Germinal center (tissue), 1 donor: ENCODE measurements at regions not wholly inside any gene's neighbourhood (a gene's known extent, or its start where the extent isn't known, plus 50 kb on each side); places are given as distances from the start of the nearest gene placed in this dataset.
A peak's percentile ranks its signal among the peaks of the same experiment; 100 is the strongest.

Source experiments
- DNase-seq: peaks from one replicate; pipeline ENCODE4 v3.0.0; 2012; ENCODE audit warnings: mixed read lengths, low spot score

GRCh38 chr9:93829271-93830011, 125.7 kb downstream of the BARX1 start:
- DNase-seq, result no peak

GRCh38 chr9:93828331-93829097, 126.6 kb downstream of the BARX1 start:
- DNase-seq, result no peak

DNA sequence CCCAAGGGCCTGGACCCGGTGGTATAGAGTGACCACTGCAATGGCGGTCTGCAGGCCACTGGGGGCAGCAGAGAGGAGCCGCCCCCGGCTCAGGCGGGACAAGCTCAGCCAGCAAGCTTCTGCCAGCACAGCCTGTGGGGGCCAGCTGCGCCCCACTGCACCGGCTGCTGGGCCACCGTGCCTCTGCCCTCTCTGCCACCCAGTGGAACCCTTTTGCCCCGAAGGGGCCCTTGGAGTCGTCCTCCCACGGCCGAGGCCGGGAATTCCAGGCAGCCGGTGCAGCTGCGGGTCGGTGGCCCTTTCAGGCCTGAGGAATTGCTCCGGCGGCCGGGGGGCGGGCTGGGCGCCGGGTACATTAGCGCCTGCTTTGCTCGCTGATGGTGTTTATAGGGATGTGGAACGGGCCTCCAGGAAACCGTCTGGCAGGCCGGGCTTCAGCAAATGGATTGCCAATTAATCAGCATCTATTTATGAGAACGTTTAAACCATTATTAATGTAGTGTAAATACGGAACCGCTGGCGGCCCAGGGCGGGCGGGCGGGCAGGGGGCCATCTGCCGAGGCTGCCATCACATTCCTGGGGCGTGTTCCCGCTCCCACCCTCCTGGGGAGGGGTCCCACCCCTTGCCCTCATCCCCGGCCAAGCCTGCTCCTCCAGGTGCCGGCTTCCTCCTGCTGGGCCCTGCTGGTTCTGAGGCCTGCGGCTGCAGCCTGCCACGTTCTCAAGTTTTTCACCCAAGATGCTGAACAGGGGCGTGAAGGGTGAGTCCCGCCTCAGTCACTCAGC, 127.4 kb downstream of the BARX1 start:
- DNase-seq, result peak; percentile 57

DNA sequence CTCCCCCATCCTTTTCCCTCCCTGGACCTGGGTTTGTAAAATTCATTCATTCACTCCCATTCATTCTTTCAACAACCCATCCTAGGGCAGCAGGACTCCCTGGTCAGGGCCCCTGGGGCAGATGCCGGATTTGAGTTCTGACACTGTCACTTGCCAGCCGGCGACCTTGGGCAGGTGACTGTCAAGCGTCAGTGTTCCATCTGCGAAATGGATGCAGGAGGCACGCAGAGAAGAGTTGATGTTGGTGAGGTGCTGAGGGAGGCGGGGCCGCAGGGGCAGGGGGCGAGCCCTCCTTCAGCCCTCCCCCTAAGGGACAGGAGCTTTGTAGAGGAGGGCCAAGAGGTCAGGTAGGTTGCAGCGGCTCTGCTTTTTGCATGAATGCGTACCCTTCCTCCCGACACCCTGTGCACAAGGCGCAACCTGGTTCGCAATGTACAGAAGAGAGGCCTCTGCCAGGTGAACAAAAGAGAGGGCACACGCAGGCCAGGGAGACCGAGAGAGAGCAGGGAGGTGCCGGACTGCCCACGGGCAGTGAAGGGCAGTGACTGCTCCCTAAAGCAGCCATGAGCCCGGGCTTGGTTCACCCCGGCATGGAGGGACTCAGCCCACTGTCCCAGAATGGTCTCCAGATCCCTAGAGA, 128.1 kb downstream of the BARX1 start:
- DNase-seq, result no peak

GRCh38 chr9:93826209-93826608, 128.9 kb downstream of the BARX1 start:
- peak; percentile 36 for DNase-seq

GRCh38 chr9:93825348-93826115, 129.6 kb downstream of the BARX1 start:
- peak; percentile 1 for DNase-seq

- peak; percentile 0 for DNase-seq
Observed at GRCh38 chr9:93824386-93825294, 130.5 kb downstream of the BARX1 start.

DNA sequence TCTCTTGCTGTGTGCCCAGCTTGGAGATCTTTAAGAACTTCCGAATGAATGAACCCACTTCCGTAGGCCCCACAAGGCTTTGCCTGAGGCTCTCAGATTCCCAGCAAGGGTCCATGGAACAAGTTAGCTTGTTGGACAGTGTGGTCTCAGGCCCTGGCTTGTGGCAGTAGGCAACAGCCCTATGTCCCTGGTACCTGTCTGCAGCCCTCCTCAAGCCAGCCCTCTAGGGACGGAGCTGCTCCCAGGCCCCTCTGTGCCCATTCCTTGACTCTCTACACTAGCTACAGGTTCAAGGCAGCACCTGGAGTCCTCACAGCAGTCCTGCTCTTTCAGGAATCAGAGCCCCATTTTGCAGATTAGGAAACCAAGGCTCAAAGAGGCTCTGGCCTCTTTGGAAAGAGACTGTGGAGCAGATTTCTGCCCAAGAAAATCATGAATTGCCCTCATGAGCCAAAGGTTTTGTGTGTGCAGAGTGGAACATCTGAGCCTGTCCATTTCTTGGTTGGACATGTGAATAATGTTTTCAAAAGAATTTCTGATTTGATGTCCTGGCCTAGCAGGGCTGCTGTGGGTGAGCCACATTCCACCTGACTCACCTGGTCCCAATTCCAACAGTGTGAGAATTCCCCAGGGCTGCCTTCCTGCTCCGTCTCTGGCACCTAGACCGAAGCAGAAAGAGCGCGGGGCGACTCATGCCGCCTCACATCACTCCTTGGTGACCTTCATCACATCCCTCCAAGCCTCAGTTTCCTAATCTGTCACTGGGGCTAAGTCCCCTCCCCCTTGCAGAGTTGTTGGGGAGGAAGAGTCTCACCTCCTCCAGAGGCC, 131.7 kb downstream of the BARX1 start:
- no peak for DNase-seq

GRCh38 chr9:93822229-93822628, 132.9 kb downstream of the BARX1 start:
- DNase-seq, result no peak

DNA sequence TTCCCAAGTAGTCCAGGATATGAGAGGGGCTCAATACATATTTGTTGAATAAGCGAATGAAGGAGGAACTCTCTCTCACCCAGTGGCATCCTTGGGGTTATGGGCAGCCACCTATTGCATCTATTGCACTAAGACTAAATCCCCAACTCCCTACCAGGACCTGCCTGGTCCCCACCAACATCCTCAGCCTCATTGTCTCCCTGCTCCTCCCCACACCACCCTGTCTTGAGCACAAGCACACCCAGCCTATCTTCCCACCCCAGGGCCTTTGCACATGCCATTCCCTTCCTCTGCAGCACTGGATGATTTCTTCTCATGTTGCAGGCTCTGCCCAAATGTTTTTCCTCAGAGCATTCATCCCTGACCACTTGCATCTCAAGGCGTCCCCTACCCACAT, 133.8 kb downstream of the BARX1 start:
- no peak for DNase-seq

- peak; percentile 1 for DNase-seq
Observed at GRCh38 chr9:93820667-93821306, 134.4 kb downstream of the BARX1 start.

- no peak for DNase-seq
Observed at GRCh38 chr9:93819905-93820304, 135.2 kb downstream of the BARX1 start.

- DNase-seq, result peak; percentile 1
Observed at GRCh38 chr9:93818827-93819472, 136.2 kb downstream of the BARX1 start.

DNA sequence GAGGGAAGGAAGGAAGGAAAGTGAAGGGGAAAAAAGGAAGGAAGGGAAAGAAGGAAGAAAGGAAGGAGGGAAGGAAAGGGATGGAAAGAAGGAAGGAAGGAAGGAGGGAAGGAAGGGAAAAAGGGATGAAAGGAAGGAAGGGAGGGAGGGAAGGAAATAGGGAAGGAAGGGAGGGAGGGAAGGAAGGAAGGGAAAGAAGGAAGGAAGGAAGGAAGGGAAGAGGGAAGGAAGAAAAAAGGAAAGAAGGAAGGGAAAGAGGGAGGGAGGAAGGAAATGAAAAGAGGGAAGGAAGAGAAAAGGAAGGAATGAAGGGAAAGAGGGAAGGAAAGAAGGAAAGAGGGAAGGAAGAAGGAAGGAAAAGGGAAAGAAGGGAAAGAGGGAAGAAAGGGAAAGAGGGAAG, 136.9 kb downstream of the BARX1 start:
- no peak for DNase-seq

- DNase-seq, result no peak
Observed at GRCh38 chr9:93815677-93816076, 139.5 kb downstream of the BARX1 start.

- DNase-seq, result no peak
Observed at GRCh38 chr9:93815135-93815534, 140.0 kb downstream of the BARX1 start.

GRCh38 chr9:93814077-93814956, 140.8 kb downstream of the BARX1 start:
- no peak for DNase-seq
